Memory B cell (primary cell): ENCODE measurements at regions not wholly inside any gene's neighbourhood (a gene's known extent, or its start where the extent isn't known, plus 50 kb on each side); places are given as distances from the start of the nearest gene placed in this dataset.

ENCODE experiments used
- ATAC-seq: fragments of 150-1000 bp; cut with Tn5 transposase; 2 replicates; pipeline ENCODE4 v1.10.0; 2021; ENCODE audit warnings: low read depth, mild to moderate bottlenecking, moderate library complexity
- DNase-seq, 2 donors: peaks; one replicate each; pipeline ENCODE4 v3.0.0; 2022; ENCODE audit warnings: low spot score in 2 of 2
- H3K27ac Mint-ChIP-seq: one replicate; pipeline ENCODE4 v1.8.0; 2022; ENCODE audit warnings: mild to moderate bottlenecking, moderate library complexity, mixed read lengths
- H3K27me3 Mint-ChIP-seq: one replicate; pipeline ENCODE4 v1.8.0; 2022; ENCODE audit warnings: mixed read lengths
- H3K36me3 Mint-ChIP-seq: one replicate; pipeline ENCODE4 v1.8.0; 2022; ENCODE audit warnings: mild to moderate bottlenecking, mixed read lengths
- H3K4me1 Mint-ChIP-seq: one replicate; pipeline ENCODE4 v1.8.0; 2022; ENCODE audit warnings: mixed read lengths
- H3K4me3 Mint-ChIP-seq: one replicate; pipeline ENCODE4 v1.8.0; 2022; ENCODE audit warnings: mild to moderate bottlenecking, moderate library complexity, mixed read lengths
- H3K9me3 Mint-ChIP-seq: one replicate; pipeline ENCODE4 v1.8.0; 2022; ENCODE audit warnings: mixed read lengths

- Mint-ChIP-seq H3K36me3 (no peaks in the 10 kb centered on the region), H3K4me1 (no peaks in the 10 kb centered on the region), H3K4me3 (no peak overlapping the region), H3K9me3 (peaks cover 3% of the 10 kb centered on the region), H3K27ac (no peak overlapping the region), H3K27me3 (no peaks in the 10 kb centered on the region)
- no peak for ATAC-seq
- DNase-seq: no peak
Observed at GRCh38 chr1:82223091-82223490, 422.4 kb downstream of the ADGRL2 start.

DNA sequence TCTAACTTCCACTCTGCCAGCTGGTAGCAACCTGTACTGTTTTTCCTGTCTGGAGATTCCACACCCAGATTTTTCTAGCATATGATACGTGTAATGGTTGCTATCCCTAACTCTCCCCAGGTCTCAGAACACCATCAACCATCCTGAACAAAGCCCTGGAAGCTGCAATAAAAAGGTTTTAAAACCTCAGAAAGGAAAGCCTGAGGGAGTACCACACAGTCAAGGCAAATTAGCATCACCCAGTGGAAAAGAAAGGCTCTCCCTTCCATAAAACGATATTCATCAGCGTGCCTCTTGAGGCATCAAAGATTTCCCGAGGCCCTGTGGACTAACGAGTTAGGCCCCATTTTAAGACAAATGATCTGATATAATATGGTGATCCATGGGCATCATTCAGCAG is 421.0 kb downstream of the ADGRL2 start:
- Mint-ChIP-seq H3K9me3 (peaks cover 3% of the 10 kb centered on the region), H3K4me1 (no peaks in the 10 kb centered on the region), H3K27me3 (no peaks in the 10 kb centered on the region), H3K36me3 (no peaks in the 10 kb centered on the region), H3K27ac (no peak overlapping the region), H3K4me3 (no peak overlapping the region)
- no peak for DNase-seq
- ATAC-seq: no peak

GRCh38 chr1:82220754-82221153 is 420.0 kb downstream of the ADGRL2 start:
- Mint-ChIP-seq H3K36me3 (no peaks in the 10 kb centered on the region), H3K27ac (no peak overlapping the region), H3K9me3 (peaks cover 3% of the 10 kb centered on the region), H3K4me1 (no peaks in the 10 kb centered on the region), H3K4me3 (no peak overlapping the region), H3K27me3 (no peaks in the 10 kb centered on the region)
- ATAC-seq (no peak), DNase-seq (no peak)

DNA sequence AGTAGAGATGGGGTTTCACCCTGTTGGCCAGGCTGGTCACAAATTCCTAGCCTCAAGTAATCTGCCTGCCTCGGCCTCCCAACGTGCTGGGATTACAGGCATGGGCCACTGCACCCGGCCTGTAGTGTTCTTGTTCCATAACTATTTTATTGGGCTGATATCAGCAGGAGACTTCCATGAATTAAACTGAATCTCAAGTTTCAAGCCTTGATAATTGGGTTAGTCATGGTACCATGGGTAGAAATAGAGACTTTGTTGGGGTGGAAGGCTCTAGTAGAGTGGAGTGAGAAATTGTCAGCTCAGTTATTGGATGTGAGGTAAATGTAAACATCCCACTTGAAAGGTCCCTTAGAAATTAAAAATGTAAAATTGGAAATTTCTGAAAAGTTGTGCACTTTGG is 419.1 kb downstream of the ADGRL2 start:
- Mint-ChIP-seq H3K36me3 (no peaks in the 10 kb centered on the region), H3K4me3 (no peak overlapping the region), H3K9me3 (peaks cover 3% of the 10 kb centered on the region), H3K4me1 (no peaks in the 10 kb centered on the region), H3K27me3 (no peaks in the 10 kb centered on the region), H3K27ac (no peak overlapping the region)
- DNase-seq (no peak), ATAC-seq (no peak)

DNA sequence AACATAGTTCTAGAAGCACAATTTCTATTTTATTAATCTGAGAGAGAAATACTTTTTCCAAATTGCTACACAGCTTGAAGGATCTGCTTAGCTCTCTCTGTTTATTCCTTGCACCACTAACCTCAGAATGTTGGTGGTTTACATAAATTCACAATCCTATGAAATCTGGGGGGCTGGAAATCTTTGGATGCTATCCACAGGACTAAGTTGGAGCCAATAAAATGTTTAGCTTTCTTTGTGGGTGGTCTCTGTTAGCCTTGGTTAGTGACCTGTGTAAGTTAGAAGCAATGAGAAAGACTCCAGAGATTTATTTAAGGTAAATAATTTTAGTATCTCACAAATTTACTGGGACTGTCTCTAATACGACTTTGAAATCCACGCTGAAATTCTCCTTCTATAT is 418.1 kb downstream of the ADGRL2 start:
- peaks cover 3% of the 10 kb centered on the region for H3K9me3 Mint-ChIP-seq
- DNase-seq (no peak), ATAC-seq (no peak)
- no peak overlapping the region for H3K27ac Mint-ChIP-seq
- no peaks in the 10 kb centered on the region for H3K36me3 Mint-ChIP-seq
- H3K27me3 Mint-ChIP-seq: no peaks in the 10 kb centered on the region
- H3K4me3 Mint-ChIP-seq: no peak overlapping the region
- H3K4me1 Mint-ChIP-seq: no peaks in the 10 kb centered on the region

DNA sequence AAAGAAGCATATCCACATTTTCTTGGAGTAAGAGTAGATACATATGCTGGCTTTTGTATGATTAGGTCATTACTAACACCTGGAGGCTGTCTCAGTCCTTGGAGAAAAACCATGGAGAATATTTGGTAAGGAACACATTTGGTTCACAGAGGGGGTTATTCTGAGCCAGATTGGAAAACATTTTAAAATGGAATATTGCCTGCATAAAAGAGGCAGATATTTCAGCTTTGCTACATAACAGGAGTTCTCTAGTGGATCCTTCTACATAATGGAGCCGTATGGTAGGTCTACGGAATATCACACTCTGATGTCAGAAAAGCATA is 415.1 kb downstream of the ADGRL2 start:
- H3K27ac Mint-ChIP-seq: no peak overlapping the region
- H3K9me3 Mint-ChIP-seq: peaks cover 3% of the 10 kb centered on the region
- H3K36me3 Mint-ChIP-seq: no peaks in the 10 kb centered on the region
- H3K4me3 Mint-ChIP-seq: no peak overlapping the region
- H3K27me3 Mint-ChIP-seq: no peaks in the 10 kb centered on the region
- no peaks in the 10 kb centered on the region for H3K4me1 Mint-ChIP-seq
- ATAC-seq (no peak), DNase-seq (no peak)

GRCh38 chr1:82215056-82215852 is 414.5 kb downstream of the ADGRL2 start:
- Mint-ChIP-seq H3K4me3 (no peak overlapping the region), H3K27me3 (no peaks in the 10 kb centered on the region), H3K4me1 (no peaks in the 10 kb centered on the region), H3K36me3 (no peaks in the 10 kb centered on the region), H3K27ac (no peak overlapping the region), H3K9me3 (no peaks in the 10 kb centered on the region)
- ATAC-seq (no peak), DNase-seq (no peak)

- no peaks in the 10 kb centered on the region for H3K9me3 Mint-ChIP-seq
- H3K4me3 Mint-ChIP-seq: no peak overlapping the region
Observed at GRCh38 chr1:82214606-82215005, 413.9 kb downstream of the ADGRL2 start.

DNA sequence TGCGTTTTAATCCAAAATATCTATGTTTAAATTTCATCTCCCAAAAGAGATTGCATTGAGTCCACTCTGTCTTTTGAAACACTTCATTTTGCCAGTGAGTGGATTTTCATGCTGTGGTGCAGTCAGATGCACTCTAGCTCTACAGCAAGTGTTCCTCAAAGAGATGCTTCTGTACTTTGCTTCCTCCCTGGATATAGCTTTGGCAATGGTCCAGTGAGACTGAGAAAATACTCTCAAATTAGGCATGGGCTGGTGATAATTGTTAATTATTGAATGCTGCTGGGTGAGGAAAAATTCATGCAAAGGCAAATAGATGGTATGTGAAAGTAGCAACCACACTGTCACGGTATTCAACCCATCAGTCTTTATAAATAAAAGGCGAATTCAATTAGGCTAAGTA is 396.9 kb downstream of the ADGRL2 start:
- ATAC-seq: no peak
- no peak for DNase-seq
- Mint-ChIP-seq H3K4me1 (no peaks in the 10 kb centered on the region), H3K4me3 (no peak overlapping the region), H3K9me3 (no peaks in the 10 kb centered on the region), H3K27me3 (no peaks in the 10 kb centered on the region), H3K27ac (no peak overlapping the region), H3K36me3 (no peaks in the 10 kb centered on the region)

More at GRCh38 chr1:82214606-82215005, 413.9 kb downstream of the ADGRL2 start:
- H3K27me3 Mint-ChIP-seq: no peaks in the 10 kb centered on the region
- no peaks in the 10 kb centered on the region for H3K4me1 Mint-ChIP-seq
- no peak for DNase-seq
- no peak overlapping the region for H3K27ac Mint-ChIP-seq
- H3K36me3 Mint-ChIP-seq: no peaks in the 10 kb centered on the region
- ATAC-seq: no peak

GRCh38 chr1:82195245-82195644 is 394.5 kb downstream of the ADGRL2 start:
- H3K4me1 Mint-ChIP-seq: no peaks in the 10 kb centered on the region
- no peak overlapping the region for H3K27ac Mint-ChIP-seq
- DNase-seq: no peak
- H3K4me3 Mint-ChIP-seq: no peak overlapping the region
- H3K27me3 Mint-ChIP-seq: no peaks in the 10 kb centered on the region
- ATAC-seq: no peak
- H3K36me3 Mint-ChIP-seq: no peaks in the 10 kb centered on the region
- H3K9me3 Mint-ChIP-seq: no peaks in the 10 kb centered on the region

- Mint-ChIP-seq H3K27ac (no peak overlapping the region), H3K36me3 (no peaks in the 10 kb centered on the region), H3K4me3 (no peak overlapping the region), H3K27me3 (no peaks in the 10 kb centered on the region), H3K4me1 (no peaks in the 10 kb centered on the region), H3K9me3 (no peaks in the 10 kb centered on the region)
- DNase-seq: no peak
- no peak for ATAC-seq
Observed at GRCh38 chr1:82185084-82185483, 384.4 kb downstream of the ADGRL2 start.

- no peaks in the 10 kb centered on the region for H3K27me3 Mint-ChIP-seq
- DNase-seq (no peak), ATAC-seq (no peak)
- no peaks in the 10 kb centered on the region for H3K36me3 Mint-ChIP-seq
- H3K9me3 Mint-ChIP-seq: no peaks in the 10 kb centered on the region
- no peaks in the 10 kb centered on the region for H3K4me1 Mint-ChIP-seq
- H3K4me3 Mint-ChIP-seq: no peak overlapping the region
- no peak overlapping the region for H3K27ac Mint-ChIP-seq
Observed at GRCh38 chr1:82181846-82182245, 381.1 kb downstream of the ADGRL2 start.

GRCh38 chr1:82179131-82179530 is 378.4 kb downstream of the ADGRL2 start:
- ATAC-seq (no peak), DNase-seq (no peak)
- Mint-ChIP-seq H3K36me3 (no peaks in the 10 kb centered on the region), H3K27ac (no peak overlapping the region), H3K9me3 (no peaks in the 10 kb centered on the region), H3K27me3 (no peaks in the 10 kb centered on the region), H3K4me3 (no peak overlapping the region), H3K4me1 (no peaks in the 10 kb centered on the region)

DNA sequence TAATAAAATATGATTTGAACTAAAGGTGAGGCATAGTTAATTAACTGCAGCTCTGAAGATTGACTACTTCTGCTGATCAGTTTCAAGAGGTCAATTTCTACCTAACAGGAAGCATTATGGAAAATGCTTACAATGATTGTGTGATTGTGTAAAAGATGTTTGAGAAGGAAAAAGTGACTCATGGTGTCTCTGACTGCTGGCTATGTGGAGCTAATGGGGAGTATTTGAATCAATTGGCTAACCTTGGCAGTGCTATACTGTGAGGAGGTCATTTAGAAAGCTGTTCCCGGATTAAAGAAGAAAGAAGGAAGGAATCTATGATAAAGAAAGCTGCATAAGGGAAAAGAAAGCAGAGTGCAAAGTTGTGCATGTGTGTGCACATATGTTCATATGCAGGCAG is 376.5 kb downstream of the ADGRL2 start:
- Mint-ChIP-seq H3K4me1 (no peaks in the 10 kb centered on the region), H3K27me3 (no peaks in the 10 kb centered on the region), H3K9me3 (no peaks in the 10 kb centered on the region), H3K4me3 (no peak overlapping the region), H3K36me3 (no peaks in the 10 kb centered on the region), H3K27ac (no peak overlapping the region)
- no peak for DNase-seq
- no peak for ATAC-seq

DNA sequence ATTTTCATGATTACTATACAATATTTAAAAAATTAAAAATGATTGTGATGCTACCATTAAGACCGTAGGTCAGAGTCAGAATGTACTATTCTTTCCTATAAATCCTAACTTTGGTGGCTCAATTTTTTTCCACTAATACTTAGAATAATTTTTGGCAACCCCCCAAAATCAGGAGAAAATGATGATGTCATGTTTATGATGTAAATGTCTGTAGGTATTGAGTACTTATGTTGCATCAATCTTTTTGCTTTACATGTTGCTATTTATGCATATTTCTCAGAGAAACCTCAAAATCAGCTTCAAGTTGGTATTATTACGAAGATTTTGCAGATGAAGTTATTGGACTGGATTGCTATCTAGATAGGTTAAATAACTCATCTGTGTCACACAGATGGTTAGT is 371.2 kb downstream of the ADGRL2 start:
- H3K9me3 Mint-ChIP-seq: no peaks in the 10 kb centered on the region
- no peaks in the 10 kb centered on the region for H3K4me1 Mint-ChIP-seq
- ATAC-seq (no peak), DNase-seq (no peak)
- H3K4me3 Mint-ChIP-seq: no peak overlapping the region
- H3K27me3 Mint-ChIP-seq: no peaks in the 10 kb centered on the region
- H3K36me3 Mint-ChIP-seq: no peaks in the 10 kb centered on the region
- H3K27ac Mint-ChIP-seq: no peak overlapping the region
